ENCODE measurements at regions not wholly inside any gene's neighbourhood (a gene's known extent, or its start where the extent isn't known, plus 50 kb on each side); places are given as distances from the start of the nearest gene placed in this dataset.

GRCh38 chr5:174315871-174316270 is 270.4 kb downstream of the NSG2 start (continued):
- TF ChIP-seq CTCF (IDR thresholded peaks at IDR 0.05; ENCODE audit: control extremely low read depth in 1 of 3, insufficient read depth in 1 of 3, low read depth in 1 of 3, low read length in 3 of 3): no peak
- TF ChIP-seq BACH1 (IDR thresholded peaks at IDR 0.05; ENCODE audit: low read length): no peak
- no peak for TF ChIP-seq YY1 (IDR thresholded peaks at IDR 0.05; ENCODE audit: low read depth, low read length)
- TF ChIP-seq EGR1 (IDR thresholded peaks at IDR 0.05; ENCODE audit: borderline replicate concordance, low read depth, low read length): no peak
- TF ChIP-seq MAFK (IDR thresholded peaks at IDR 0.05; ENCODE audit: low read depth, low read length): no peak
- TF ChIP-seq CREB1 (IDR thresholded peaks at IDR 0.05): no peak
- no peak for TF ChIP-seq BRCA1 (IDR thresholded peaks at IDR 0.05; ENCODE audit: low read depth, low read length)
- TF ChIP-seq ZNF274 (IDR thresholded peaks at IDR 0.05; ENCODE audit: borderline replicate concordance, extremely low read depth, low read length): no peak
